IMR-90 (cell line): ENCODE measurements at regions not wholly inside any gene's neighbourhood (a gene's known extent, or its start where the extent isn't known, plus 50 kb on each side); places are given as distances from the start of the nearest gene placed in this dataset.

ENCODE experiments used
- ATAC-seq: fragments of 200-7000 bp; cut with Tn5 transposase; 2 replicates; pipeline ENCODE4 v1.9.1; 2020; ENCODE audit warnings: low read depth, mild to moderate bottlenecking, moderate library complexity
- BruUV-seq: library from RNA; stranded (reverse); fragments of 400-500 nt; replicated peaks from 2 replicates; lab custom pipeline; 2021; lab: Mats Ljungman, UMichigan
- CTCF ChIA-PET: fragments of 300-600 bp; formaldehyde crosslinking; extraction: SDS; loops from one replicate; lab custom pipeline; 2021; ENCODE audit warnings: antibody characterized with exemption; lab: Yijun Ruan, JAX
- POLR2A ChIA-PET: fragments of 300-600 bp; sonication (Branson Sonifier 250); formaldehyde crosslinking; loops from one replicate; lab custom pipeline; 2022; ENCODE audit warnings: antibody characterized with exemption; ENCODE audit not compliant: unreplicated experiment; lab: Charles Lee
- DNase-seq: peaks from one replicate; pipeline ENCODE4 v3.0.0; 2013
- H2AFZ ChIP-seq: replicated peaks from 2 replicates; pipeline ENCODE3; 2013; ENCODE audit warnings: low read length, mild to moderate bottlenecking; ENCODE audit not compliant: poor library complexity
- H2AK5ac ChIP-seq: 2 replicates; pipeline ENCODE4 v1.6.1; 2013; ENCODE audit warnings: low read depth, low read length, inconsistent platforms
- H2AK9ac ChIP-seq: replicated peaks from 2 replicates; pipeline ENCODE3; 2013; ENCODE audit warnings: mild to moderate bottlenecking, low read depth, low read length, moderate library complexity; ENCODE audit not compliant: poor library complexity
- H2BK120ac ChIP-seq: 2 replicates; pipeline ENCODE4 v1.6.1; 2013; ENCODE audit warnings: low read depth, low read length, inconsistent platforms
- H2BK15ac ChIP-seq: 3 replicates; pipeline ENCODE4 v1.6.1; 2013; ENCODE audit warnings: low read depth, low read length, inconsistent platforms
- H2BK20ac ChIP-seq: 2 replicates; pipeline ENCODE4 v1.6.1; 2013; ENCODE audit warnings: low read depth, mild to moderate bottlenecking, inconsistent platforms, low read length, moderate library complexity
- H2BK5ac ChIP-seq: 2 replicates; pipeline ENCODE4 v1.6.1; 2013; ENCODE audit warnings: mild to moderate bottlenecking, low read depth, low read length, inconsistent platforms; ENCODE audit not compliant: poor library complexity, severe bottlenecking
- H3K14ac ChIP-seq: replicated peaks from 2 replicates; pipeline ENCODE4 v1.6.1; 2013; ENCODE audit warnings: low read depth, low read length, inconsistent platforms
- H3K18ac ChIP-seq: 2 replicates; pipeline ENCODE4 v1.6.1; 2013; ENCODE audit warnings: low read depth, low read length, control low read depth
- H3K23ac ChIP-seq: 2 replicates; pipeline ENCODE4 v1.6.1; 2013; ENCODE audit warnings: low read depth, low read length, inconsistent platforms
- H3K27ac ChIP-seq: 2 replicates; pipeline ENCODE4 v1.5.1; 2013; ENCODE audit warnings: mild to moderate bottlenecking, control low read depth, low read length; ENCODE audit not compliant: insufficient read depth
- H3K27me3 ChIP-seq: 2 replicates; pipeline ENCODE4 v1.6.1; 2013; ENCODE audit warnings: low read length; ENCODE audit not compliant: control insufficient read depth, insufficient read depth
- H3K36me3 ChIP-seq: 2 replicates; pipeline ENCODE4 v1.6.1; 2013; ENCODE audit warnings: low read length, mixed read lengths; ENCODE audit not compliant: control insufficient read depth, insufficient read depth
- H3K4ac ChIP-seq: 2 replicates; pipeline ENCODE4 v1.6.1; 2013; ENCODE audit warnings: low read depth, low read length, inconsistent platforms
- H3K4me1 ChIP-seq: 2 replicates; pipeline ENCODE4 v1.6.1; 2013; ENCODE audit warnings: low read length, mixed read lengths; ENCODE audit not compliant: control insufficient read depth, insufficient read depth
- H3K4me2 ChIP-seq: 2 replicates; pipeline ENCODE4 v1.6.1; 2013; ENCODE audit warnings: low read depth, mild to moderate bottlenecking, control low read depth, low read length, moderate library complexity
- H3K4me3 ChIP-seq: 2 replicates; pipeline ENCODE4 v1.5.1; 2013; ENCODE audit warnings: low read depth, mild to moderate bottlenecking, control low read depth, low read length, moderate library complexity; ENCODE audit not compliant: insufficient read depth
- H3K56ac ChIP-seq: 2 replicates; pipeline ENCODE4 v1.6.1; 2013; ENCODE audit warnings: low read length, inconsistent platforms; ENCODE audit not compliant: insufficient read depth; ENCODE audit errors: extremely low read depth
- H3K79me1 ChIP-seq, 2 experiments: 2 replicates each; pipeline ENCODE4 v1.6.1; 2013; ENCODE audit warnings: low read length in 2 of 2, inconsistent platforms in 1 of 2, low read depth in 1 of 2
- H3K9ac ChIP-seq: 2 replicates; pipeline ENCODE4 v1.6.1; 2013; ENCODE audit warnings: low read depth, low read length, control low read depth
- H3K9me1 ChIP-seq: 2 replicates; pipeline ENCODE4 v1.6.1; 2013; ENCODE audit warnings: low read length, inconsistent platforms; ENCODE audit not compliant: insufficient read depth
- H3K9me3 ChIP-seq: 2 replicates; pipeline ENCODE4 v1.6.1; 2013; ENCODE audit warnings: low read length; ENCODE audit not compliant: control insufficient read depth, insufficient read depth
- H4K20me1 ChIP-seq: 2 replicates; pipeline ENCODE4 v1.6.1; 2013; ENCODE audit warnings: low read length, inconsistent platforms; ENCODE audit not compliant: insufficient read depth
- H4K5ac ChIP-seq: 2 replicates; pipeline ENCODE4 v1.6.1; 2013; ENCODE audit warnings: mild to moderate bottlenecking, low read depth, low read length, control low read depth
- H4K8ac ChIP-seq, 2 experiments: 2 replicates each; pipeline ENCODE4 v1.6.1; 2013; ENCODE audit warnings: low read depth in 2 of 2, low read length in 2 of 2, control low read depth in 1 of 2, inconsistent platforms in 1 of 2
- H4K91ac ChIP-seq: 2 replicates; pipeline ENCODE4 v1.6.1; 2013; ENCODE audit warnings: low read depth, low read length, inconsistent platforms; ENCODE audit not compliant: insufficient read depth
- FOS ChIP-seq: fragments of 150-350 bp; IDR thresholded peaks from 2 replicates; pipeline ENCODE4 v1.6.1; 2016; ENCODE audit warnings: low read depth, low read length
- MAFK ChIP-seq: IDR thresholded peaks from 2 replicates; pipeline ENCODE4 v1.6.1; 2012; ENCODE audit warnings: low read depth, low read length, improper control_type of control experiment
- MXI1 ChIP-seq: IDR thresholded peaks from 2 replicates; pipeline ENCODE4 v1.6.1; 2012; ENCODE audit warnings: low read depth, mild to moderate bottlenecking, low read length, moderate library complexity, borderline replicate concordance
- NFE2L2 ChIP-seq: fragments of 150-350 bp; IDR thresholded peaks from 2 replicates; pipeline ENCODE4 v1.6.1; 2016; ENCODE audit warnings: low read depth, mild to moderate bottlenecking, low read length
- POLR2A ChIP-seq: IDR thresholded peaks from 2 replicates; pipeline ENCODE4 v1.6.1; 2012; ENCODE audit warnings: mild to moderate bottlenecking, low read depth, low read length
- RCOR1 ChIP-seq: IDR thresholded peaks from 2 replicates; pipeline ENCODE4 v1.6.1; 2012; ENCODE audit warnings: mild to moderate bottlenecking, low read length, improper control_type of control experiment; ENCODE audit not compliant: insufficient replicate concordance
- RFX5 ChIP-seq: IDR thresholded peaks from 2 replicates; pipeline ENCODE4 v1.8.0; 2012; ENCODE audit warnings: low read depth, mild to moderate bottlenecking, low read length, moderate library complexity
- SMC3 ChIP-seq: fragments of 150-350 bp; IDR thresholded peaks from 2 replicates; pipeline ENCODE4 v1.6.1; 2016; ENCODE audit warnings: low read depth, mild to moderate bottlenecking, antibody characterized with exemption, low read length, moderate library complexity
- USF2 ChIP-seq: fragments of 150-350 bp; IDR thresholded peaks from 2 replicates; pipeline ENCODE4 v1.6.1; 2017; ENCODE audit warnings: mild to moderate bottlenecking, antibody characterized with exemption, low read length, low read depth
- WGBS, 2 experiments: methylation state at CpG; one replicate each; pipeline versions ENCODE4 v1.1.5 to v1.1.7; 2013; ENCODE audit warnings: missing lambda C conversion rate in 2 of 2; ENCODE audit not compliant: insufficient read length in 1 of 2; ENCODE audit errors: extremely low coverage in 2 of 2; 5-methylcytosine and 5-hydroxymethylcytosine counted together
- dilution Hi-C: fragments of 300-500 bp; cut with HindIII; formaldehyde crosslinking; loops from one replicate; pipeline ENCODE4 v1.14.3; 2018; ENCODE audit warnings: low sequenced_read_pairs; ENCODE audit not compliant: unreplicated experiment
- in situ Hi-C: fragments of 300-500 bp; cut with MboI; formaldehyde crosslinking; loops from 3 replicates; pipeline ENCODE4 v1.14.3; 2019; ENCODE audit warnings: low sequenced_read_pairs, inconsistent platforms, mixed read lengths
- intact Hi-C: fragments of 100-400 bp; cut with micrococcal nuclease; formaldehyde crosslinking; loops from 2 replicates; pipeline ENCODE4 v1.10.0; 2022
- TF ChIP-seq, protein P1 (sequence below): fragments of 150-350 bp; IDR thresholded peaks from 2 replicates; pipeline ENCODE4 v1.6.1; 2016; ENCODE audit warnings: low read depth, mild to moderate bottlenecking, low read length, moderate library complexity, borderline replicate concordance
- TF ChIP-seq, protein P2 (sequence below): conservative IDR thresholded peaks from 2 replicates; pipeline ENCODE4 v1.5.1; 2012; ENCODE audit warnings: mild to moderate bottlenecking, low read depth, low read length, improper control_type of control experiment

- H3K4me1 ChIP-seq, result peaks cover 12% of the 10 kb centered on the region
- no peaks in the 10 kb centered on the region for H3K79me1 ChIP-seq
- peak overlapping the region; percentile 76 for H3K4ac ChIP-seq
- ATAC-seq, result no peak
- no peak overlapping the region for H3K9ac ChIP-seq
- H4K5ac ChIP-seq, result no peak overlapping the region
- no peaks in the 10 kb centered on the region for H3K36me3 ChIP-seq
- H3K27ac ChIP-seq, result no peak overlapping the region
- H2BK15ac ChIP-seq, result 0 out of 3 replicates have a peak overlapping the region, but pooled peaks have one; percentile 64
- H3K56ac ChIP-seq, result no peak overlapping the region
- no peaks in the 10 kb centered on the region for H4K20me1 ChIP-seq
- H4K91ac ChIP-seq, result peak overlapping the region; percentile 48; the same call in 1 of the 2 replicates
- H3K4me2 ChIP-seq, result no peak overlapping the region
- no peak overlapping the region; the same call in 1 of the 2 replicates for H2BK20ac ChIP-seq
- TF ChIP-seq MAFK, result no peak
- no peak for TF ChIP-seq USF2
- TF ChIP-seq, protein P1, sequence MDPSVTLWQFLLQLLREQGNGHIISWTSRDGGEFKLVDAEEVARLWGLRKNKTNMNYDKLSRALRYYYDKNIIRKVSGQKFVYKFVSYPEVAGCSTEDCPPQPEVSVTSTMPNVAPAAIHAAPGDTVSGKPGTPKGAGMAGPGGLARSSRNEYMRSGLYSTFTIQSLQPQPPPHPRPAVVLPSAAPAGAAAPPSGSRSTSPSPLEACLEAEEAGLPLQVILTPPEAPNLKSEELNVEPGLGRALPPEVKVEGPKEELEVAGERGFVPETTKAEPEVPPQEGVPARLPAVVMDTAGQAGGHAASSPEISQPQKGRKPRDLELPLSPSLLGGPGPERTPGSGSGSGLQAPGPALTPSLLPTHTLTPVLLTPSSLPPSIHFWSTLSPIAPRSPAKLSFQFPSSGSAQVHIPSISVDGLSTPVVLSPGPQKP, result no peak
- TF ChIP-seq SMC3, result no peak
- TF ChIP-seq RCOR1, result no peak
- no peak for TF ChIP-seq RFX5
- no peak for TF ChIP-seq NFE2L2
- TF ChIP-seq MXI1, result no peak
- TF ChIP-seq, protein P2, sequence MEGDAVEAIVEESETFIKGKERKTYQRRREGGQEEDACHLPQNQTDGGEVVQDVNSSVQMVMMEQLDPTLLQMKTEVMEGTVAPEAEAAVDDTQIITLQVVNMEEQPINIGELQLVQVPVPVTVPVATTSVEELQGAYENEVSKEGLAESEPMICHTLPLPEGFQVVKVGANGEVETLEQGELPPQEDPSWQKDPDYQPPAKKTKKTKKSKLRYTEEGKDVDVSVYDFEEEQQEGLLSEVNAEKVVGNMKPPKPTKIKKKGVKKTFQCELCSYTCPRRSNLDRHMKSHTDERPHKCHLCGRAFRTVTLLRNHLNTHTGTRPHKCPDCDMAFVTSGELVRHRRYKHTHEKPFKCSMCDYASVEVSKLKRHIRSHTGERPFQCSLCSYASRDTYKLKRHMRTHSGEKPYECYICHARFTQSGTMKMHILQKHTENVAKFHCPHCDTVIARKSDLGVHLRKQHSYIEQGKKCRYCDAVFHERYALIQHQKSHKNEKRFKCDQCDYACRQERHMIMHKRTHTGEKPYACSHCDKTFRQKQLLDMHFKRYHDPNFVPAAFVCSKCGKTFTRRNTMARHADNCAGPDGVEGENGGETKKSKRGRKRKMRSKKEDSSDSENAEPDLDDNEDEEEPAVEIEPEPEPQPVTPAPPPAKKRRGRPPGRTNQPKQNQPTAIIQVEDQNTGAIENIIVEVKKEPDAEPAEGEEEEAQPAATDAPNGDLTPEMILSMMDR, result no peak
- no peak for TF ChIP-seq FOS
- TF ChIP-seq POLR2A, result no peak
- H2AK9ac ChIP-seq, result no peak overlapping the region
- H3K18ac ChIP-seq, result no peak overlapping the region
- H3K27me3 ChIP-seq, result no peaks in the 10 kb centered on the region
- peak overlapping the region; percentile 62; the same call in 1 of the 2 replicates for H3K14ac ChIP-seq
- intact Hi-C loops, result no loop called here
- no peak overlapping the region for H4K8ac ChIP-seq
- in situ Hi-C loops, result no loop called here
- WGBS, 2 experiments, result no CpG with 5 or more reads among the region's 4 CpGs
- ChIA-PET POLR2A (no interaction called here), CTCF (no interaction called here)
- peak overlapping the region; percentile 76; the same call in 1 of the 2 replicates for H2AK5ac ChIP-seq
- BruUV-seq, result no TSS peak
- no peak overlapping the region for H2AFZ ChIP-seq
- peaks cover 16% of the 10 kb centered on the region for H3K9me1 ChIP-seq
- no peaks in the 10 kb centered on the region for H3K9me3 ChIP-seq
- DNase-seq, result no peak
- H3K4me3 ChIP-seq, result no peak overlapping the region
- no peak overlapping the region for H3K23ac ChIP-seq
- H2BK5ac ChIP-seq, result no peak overlapping the region
- H2BK120ac ChIP-seq, result peak overlapping the region; percentile 54
- dilution Hi-C loops, result no loop called here
Observed at GRCh38 chr4:55177461-55177860, 52.1 kb upstream of the KDR start.
